GM21723 (cell line): ENCODE measurements at regions not wholly inside any gene's neighbourhood (a gene's known extent, or its start where the extent isn't known, plus 50 kb on each side); places are given as distances from the start of the nearest gene placed in this dataset.
"Not testable (repeated sequence)": the region's sequence is repeated elsewhere in the genome, so short reads cannot be mapped to it uniquely, and the experiment has no call there.

Experiments used
- ATAC-seq: cut with Tn5 transposase; IDR thresholded peaks from one replicate; pipeline ENCODE4 v1.9.1; 2021; ENCODE audit warnings: mild to moderate bottlenecking, moderate library complexity; ENCODE audit not compliant: unreplicated experiment

GRCh38 chr12:13518034-13518433 is 321.5 kb downstream of the EMP1 start:
- ATAC-seq: not testable (repeated sequence)

- no peak for ATAC-seq
These were observed 313.2 kb downstream of the EMP1 start for GRCh38 chr12:13509740-13510139.

GRCh38 chr12:13505636-13506035 is 309.1 kb downstream of the EMP1 start:
- no peak for ATAC-seq

GRCh38 chr12:13505224-13505623 is 308.7 kb downstream of the EMP1 start:
- peak; percentile 68 for ATAC-seq

GRCh38 chr12:13504736-13505135 is 308.2 kb downstream of the EMP1 start:
- peak; percentile 35 for ATAC-seq

- peak; percentile 50 for ATAC-seq
These were observed 307.5 kb downstream of the EMP1 start for GRCh38 chr12:13504074-13504473.

GRCh38 chr12:13503094-13503835 is 306.7 kb downstream of the EMP1 start:
- ATAC-seq: no peak

- no peak for ATAC-seq
These were observed 302.5 kb downstream of the EMP1 start for GRCh38 chr12:13499008-13499407.

- ATAC-seq: no peak
These were observed 299.6 kb downstream of the EMP1 start for GRCh38 chr12:13496111-13496510.

- ATAC-seq: no peak
These were observed 292.7 kb downstream of the EMP1 start for GRCh38 chr12:13489246-13489645.

- ATAC-seq: no peak
These were observed 290.8 kb downstream of the EMP1 start for GRCh38 chr12:13487326-13487725.

- no peak for ATAC-seq
These were observed 290.3 kb downstream of the EMP1 start for GRCh38 chr12:13486794-13487193.

GRCh38 chr12:13478650-13479181 is 282.2 kb downstream of the EMP1 start:
- no peak for ATAC-seq

GRCh38 chr12:13474381-13474780 is 277.9 kb downstream of the EMP1 start:
- no peak for ATAC-seq

GRCh38 chr12:13472690-13473089 is 276.2 kb downstream of the EMP1 start:
- peak; percentile 99 for ATAC-seq

- ATAC-seq: no peak
These were observed 274.9 kb downstream of the EMP1 start for GRCh38 chr12:13471471-13471870.

- ATAC-seq: no peak
These were observed 269.1 kb downstream of the EMP1 start for GRCh38 chr12:13465635-13466034.

- no peak for ATAC-seq
These were observed 266.7 kb downstream of the EMP1 start for GRCh38 chr12:13463189-13463588.

- no peak for ATAC-seq
These were observed 265.9 kb downstream of the EMP1 start for GRCh38 chr12:13462450-13462849.

GRCh38 chr12:13455778-13456144 is 259.2 kb downstream of the EMP1 start:
- no peak for ATAC-seq

GRCh38 chr12:13454991-13455777 is 258.7 kb downstream of the EMP1 start:
- ATAC-seq: no peak

- ATAC-seq: no peak
These were observed 256.5 kb downstream of the EMP1 start for GRCh38 chr12:13452955-13453570.
